ENCODE measurements at regions not wholly inside any gene's neighbourhood (a gene's known extent, or its start where the extent isn't known, plus 50 kb on each side); places are given as distances from the start of the nearest gene placed in this dataset.
"Not testable (repeated sequence)": the region's sequence is repeated elsewhere in the genome, so short reads cannot be mapped to it uniquely, and the experiment has no call there.

- no peak for DNase-seq (ENCODE audit: low read depth in 4 of 4, low spot score in 1 of 4)
Observed at GRCh38 chr6:145275019-145275418, 460.3 kb downstream of the EPM2A start.

GRCh38 chr6:145275787-145276186 is 459.5 kb downstream of the EPM2A start:
- DNase-seq (ENCODE audit: low read depth in 4 of 4, low spot score in 1 of 4) = no peak

- DNase-seq (ENCODE audit: low read depth in 4 of 4, low spot score in 1 of 4) = no peak
Observed at GRCh38 chr6:145276756-145277155, 458.6 kb downstream of the EPM2A start.

- no peak for DNase-seq (ENCODE audit: low read depth in 4 of 4, low spot score in 1 of 4)
Observed at GRCh38 chr6:145277358-145278086, 457.8 kb downstream of the EPM2A start.

- DNase-seq (ENCODE audit: low read depth in 4 of 4, low spot score in 1 of 4) = no peak
Observed at GRCh38 chr6:145278163-145278807, 457.0 kb downstream of the EPM2A start.

GRCh38 chr6:145279551-145279950 is 455.8 kb downstream of the EPM2A start:
- no peak for DNase-seq (ENCODE audit: low read depth in 4 of 4, low spot score in 1 of 4)

GRCh38 chr6:145279993-145280392 is 455.3 kb downstream of the EPM2A start:
- no peak for DNase-seq (ENCODE audit: low read depth in 4 of 4, low spot score in 1 of 4)

- DNase-seq (ENCODE audit: low read depth in 4 of 4, low spot score in 1 of 4) = not testable (repeated sequence)
Observed at GRCh38 chr6:145283209-145283608, 452.1 kb downstream of the EPM2A start.

GRCh38 chr6:145283856-145284255 is 451.5 kb downstream of the EPM2A start:
- no peak for DNase-seq (ENCODE audit: low read depth in 4 of 4, low spot score in 1 of 4)

GRCh38 chr6:145286916-145287315 is 448.4 kb downstream of the EPM2A start:
- DNase-seq (ENCODE audit: low read depth in 4 of 4, low spot score in 1 of 4) = no peak

GRCh38 chr6:145289573-145289972 is 445.7 kb downstream of the EPM2A start:
- no peak for DNase-seq (ENCODE audit: low read depth in 4 of 4, low spot score in 1 of 4)

- DNase-seq (ENCODE audit: low read depth in 4 of 4, low spot score in 1 of 4) = no peak
Observed at GRCh38 chr6:145290122-145290521, 445.2 kb downstream of the EPM2A start.

GRCh38 chr6:145292066-145292465 is 443.3 kb downstream of the EPM2A start:
- DNase-seq (ENCODE audit: low read depth in 4 of 4, low spot score in 1 of 4) = no peak

- no peak for DNase-seq (ENCODE audit: low read depth in 4 of 4, low spot score in 1 of 4)
Observed at GRCh38 chr6:145294942-145295341, 440.4 kb downstream of the EPM2A start.

GRCh38 chr6:145295746-145296145 is 439.6 kb downstream of the EPM2A start:
- no peak for DNase-seq (ENCODE audit: low read depth in 4 of 4, low spot score in 1 of 4)

GRCh38 chr6:145305670-145306069 is 429.6 kb downstream of the EPM2A start:
- no peak for DNase-seq (ENCODE audit: low read depth in 4 of 4, low spot score in 1 of 4)

- no peak for DNase-seq (ENCODE audit: low read depth in 4 of 4, low spot score in 1 of 4)
Observed at GRCh38 chr6:145306489-145306888, 428.8 kb downstream of the EPM2A start.

GRCh38 chr6:145309842-145310535 is 425.3 kb downstream of the EPM2A start:
- no peak for DNase-seq (ENCODE audit: low read depth in 4 of 4, low spot score in 1 of 4)

GRCh38 chr6:145312481-145312880 is 422.8 kb downstream of the EPM2A start:
- DNase-seq (ENCODE audit: low read depth in 4 of 4, low spot score in 1 of 4) = no peak

GRCh38 chr6:145313041-145313855 is 422.1 kb downstream of the EPM2A start:
- DNase-seq (ENCODE audit: low read depth in 4 of 4, low spot score in 1 of 4) = no peak

GRCh38 chr6:145315982-145316600 is 419.2 kb downstream of the EPM2A start:
- DNase-seq (ENCODE audit: low read depth in 4 of 4, low spot score in 1 of 4) = no peak

Data from stimulated activated CD4-positive, alpha-beta T cell treated with anti-CD3 and anti-CD28 coated beads, Interleukin-1b, Interleukin-23, amount 100 ng/mL, for 24 hours (primary cell).